ENCODE measurements at regions not wholly inside any gene's neighbourhood (a gene's known extent, or its start where the extent isn't known, plus 50 kb on each side); places are given as distances from the start of the nearest gene placed in this dataset.

GRCh38 chr16:9259914-9260608, 168.6 kb downstream of the HAPSTR1 start:
- Histone ChIP-seq H3K4me3 (ENCODE audit: low read depth in 2 of 2, low read length in 2 of 2) (no peak overlapping the region), H3K27ac (ENCODE audit: low read length) (no peak overlapping the region), H3K9me3 (ENCODE audit: control insufficient read depth, insufficient read depth, low read depth, low read length) (no peaks in the 10 kb centered on the region), H3K4me1 (ENCODE audit: control insufficient read depth, insufficient read depth, low read length) (no peaks in the 10 kb centered on the region), H3K36me3 (ENCODE audit: control insufficient read depth, insufficient read depth, low read length) (no peaks in the 10 kb centered on the region), H3K27me3 (ENCODE audit: control insufficient read depth, insufficient read depth, low read length) (no peaks in the 10 kb centered on the region)
- in situ Hi-C loops (cut with HindIII; ENCODE audit: low pct_unique_long_range_greater_than_20kb, low sequenced_read_pairs): no loop called here
- ChIA-PET POLR2A (interaction anchor here (0.6 kb wide), 1 partner anchor 900 kb away, joined by 4 read pairs; no protein-coding TSS in a partner anchor), CTCF (no interaction called here)
- TF ChIP-seq CTCF (IDR thresholded peaks at IDR 0.05) (no peak), POLR2AphosphoS5 (IDR thresholded peaks at IDR 0.05; ENCODE audit: low read depth, low read length) (no peak), TCF7L2 (IDR thresholded peaks at IDR 0.05; ENCODE audit: low read depth, low read length) (no peak), SIN3A (IDR thresholded peaks at IDR 0.05; ENCODE audit: borderline replicate concordance, insufficient read depth, low read depth, low read length) (no peak), REST (IDR thresholded peaks at IDR 0.05; ENCODE audit: insufficient read depth in 1 of 2, low read depth in 2 of 2, low read length in 1 of 2) (no peak)
- no TSS peak for BruUV-seq (replicated peaks)
- DNase-seq (ENCODE audit: low read depth, low spot score): no peak
- intact Hi-C loops (cut with micrococcal nuclease; ENCODE audit: unreplicated experiment): loop anchor here (10.0 kb wide), 1 partner anchor 925 kb away; the partner anchor contains the start of gene GRIN2A
- ATAC-seq: no peak

- ChIA-PET POLR2A (interaction anchor here (0.6 kb wide), 1 partner anchor 900 kb away, joined by 4 read pairs; no protein-coding TSS in a partner anchor), CTCF (no interaction called here)
- Histone ChIP-seq H3K27me3 (ENCODE audit: control insufficient read depth, insufficient read depth, low read length) (no peaks in the 10 kb centered on the region; the same call in 1 of the 2 replicates), H3K27ac (ENCODE audit: low read length) (no peak overlapping the region), H3K9me3 (ENCODE audit: control insufficient read depth, insufficient read depth, low read depth, low read length) (no peaks in the 10 kb centered on the region), H3K4me3 (ENCODE audit: low read depth in 2 of 2, low read length in 2 of 2) (no peak overlapping the region), H3K4me1 (ENCODE audit: control insufficient read depth, insufficient read depth, low read length) (no peaks in the 10 kb centered on the region), H3K36me3 (ENCODE audit: control insufficient read depth, insufficient read depth, low read length) (no peaks in the 10 kb centered on the region)
- no peak for TF ChIP-seq POLR2AphosphoS5 (IDR thresholded peaks at IDR 0.05; ENCODE audit: low read depth, low read length)
- TF ChIP-seq CTCF (IDR thresholded peaks at IDR 0.05): no peak
- TF ChIP-seq SIN3A (IDR thresholded peaks at IDR 0.05; ENCODE audit: borderline replicate concordance, insufficient read depth, low read depth, low read length): no peak
- DNase-seq (ENCODE audit: low read depth, low spot score) (no peak), ATAC-seq (no peak)
- in situ Hi-C loops (cut with HindIII; ENCODE audit: low pct_unique_long_range_greater_than_20kb, low sequenced_read_pairs) (no loop called here), intact Hi-C loops (cut with micrococcal nuclease; ENCODE audit: unreplicated experiment) (loop anchor here (10.0 kb wide), 1 partner anchor 924 kb away; the partner anchor contains the start of gene GRIN2A)
- no TSS peak for BruUV-seq (replicated peaks)
Measured at GRCh38 chr16:9260666-9261065, 169.2 kb downstream of the HAPSTR1 start.
